ENCODE measurements at regions not wholly inside any gene's neighbourhood (a gene's known extent, or its start where the extent isn't known, plus 50 kb on each side); places are given as distances from the start of the nearest gene placed in this dataset.

- TF ChIP-seq ZNF449 (tag by site-specific recombination; IDR thresholded peaks at IDR 0.05) (no peak), ZNF394 (tag by site-specific recombination; IDR thresholded peaks at IDR 0.05; ENCODE audit: borderline replicate concordance) (no peak), ZNF248 (tag by site-specific recombination; IDR thresholded peaks at IDR 0.05) (no peak), ZNF132 (tag by site-specific recombination; IDR thresholded peaks at IDR 0.05; ENCODE audit: borderline replicate concordance) (no peak), ZNF707 (tag by site-specific recombination; IDR thresholded peaks at IDR 0.05) (no peak), FEZF1 (tag by site-specific recombination; IDR thresholded peaks at IDR 0.05) (no peak), ZNF501 (tag by site-specific recombination; IDR thresholded peaks at IDR 0.05) (no peak), ZNF350 (tag by site-specific recombination; IDR thresholded peaks at IDR 0.05) (no peak), ZNF121 (tag by site-specific recombination; IDR thresholded peaks at IDR 0.05) (no peak), ZBTB48 (tag by site-specific recombination; IDR thresholded peaks at IDR 0.05) (no peak), YY1 (tag by site-specific recombination; IDR thresholded peaks at IDR 0.05) (no peak), ZNF366 (tag by site-specific recombination; conservative IDR thresholded peaks at IDR 0.05) (no peak), PRDM6 (tag by site-specific recombination; IDR thresholded peaks at IDR 0.05) (no peak), ZXDB (tag by site-specific recombination; IDR thresholded peaks at IDR 0.05) (no peak), ZNF214 (tag by site-specific recombination; IDR thresholded peaks at IDR 0.05; ENCODE audit: borderline replicate concordance) (no peak), ZNF18 (tag by site-specific recombination; IDR thresholded peaks at IDR 0.05) (no peak), ZNF658 (tag by site-specific recombination; IDR thresholded peaks at IDR 0.05) (no peak)
- TF ChIP-seq, protein P1, sequence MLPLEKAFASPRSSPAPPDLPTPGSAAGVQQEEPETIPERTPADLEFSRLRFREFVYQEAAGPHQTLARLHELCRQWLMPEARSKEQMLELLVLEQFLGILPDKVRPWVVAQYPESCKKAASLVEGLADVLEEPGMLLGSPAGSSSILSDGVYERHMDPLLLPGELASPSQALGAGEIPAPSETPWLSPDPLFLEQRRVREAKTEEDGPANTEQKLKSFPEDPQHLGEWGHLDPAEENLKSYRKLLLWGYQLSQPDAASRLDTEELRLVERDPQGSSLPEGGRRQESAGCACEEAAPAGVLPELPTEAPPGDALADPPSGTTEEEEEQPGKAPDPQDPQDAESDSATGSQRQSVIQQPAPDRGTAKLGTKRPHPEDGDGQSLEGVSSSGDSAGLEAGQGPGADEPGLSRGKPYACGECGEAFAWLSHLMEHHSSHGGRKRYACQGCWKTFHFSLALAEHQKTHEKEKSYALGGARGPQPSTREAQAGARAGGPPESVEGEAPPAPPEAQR (tag by site-specific recombination; IDR thresholded peaks at IDR 0.05): no peak
- H3K36me3 ChIP-seq (ENCODE audit: control insufficient read depth in 2 of 2, insufficient read depth in 1 of 2, low read length in 2 of 2): no peaks in the 10 kb centered on the region
- CTCF ChIA-PET: interaction anchor here (0.6 kb wide), 1 partner anchor 25 kb away, joined by 4 read pairs; no protein-coding TSS in a partner anchor
- no peak overlapping the region for H3K27ac ChIP-seq (ENCODE audit: extremely low read depth, low read depth, low read length)
- H3K9me3 ChIP-seq (ENCODE audit: control insufficient read depth, insufficient read depth, low read depth, low read length): no peaks in the 10 kb centered on the region
- POLR2A ChIA-PET: no interaction called here
- peaks cover 4% of the 10 kb centered on the region; the same call in 1 of the 2 replicates for H3K4me1 ChIP-seq (ENCODE audit: control insufficient read depth, insufficient read depth, low read length)
- no peak overlapping the region for H3K4me3 ChIP-seq (ENCODE audit: low read depth, low read length)
These were observed 177.7 kb downstream of the GNAT3 start for GRCh38 chr7:80334196-80334595.

DNA sequence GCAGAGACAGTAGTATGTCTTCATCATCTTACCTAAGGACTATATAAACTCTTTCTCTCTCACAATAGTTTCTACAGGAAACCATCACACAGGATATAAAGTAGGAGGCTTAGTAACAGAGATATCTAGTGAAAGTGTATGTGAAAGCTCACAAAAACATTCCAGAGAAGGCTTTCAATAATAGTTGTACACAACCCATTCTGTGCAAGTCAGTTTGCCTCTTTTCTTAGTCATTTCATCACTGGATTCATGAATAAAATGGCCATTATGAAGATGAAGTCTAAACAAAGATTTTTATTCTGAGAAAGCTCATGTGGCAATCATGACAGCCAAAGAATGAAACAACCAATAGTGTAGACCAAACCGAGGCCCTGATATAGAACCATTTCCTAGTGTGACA is 178.8 kb downstream of the GNAT3 start:
- ChIA-PET POLR2A (no interaction called here), CTCF (no interaction called here)
- no peaks in the 10 kb centered on the region for H3K36me3 ChIP-seq (ENCODE audit: control insufficient read depth in 2 of 2, insufficient read depth in 1 of 2, low read length in 2 of 2)
- H3K27ac ChIP-seq (ENCODE audit: extremely low read depth, low read depth, low read length): no peak overlapping the region
- peaks cover 4% of the 10 kb centered on the region; the same call in 1 of the 2 replicates for H3K4me1 ChIP-seq (ENCODE audit: control insufficient read depth, insufficient read depth, low read length)
- H3K4me3 ChIP-seq (ENCODE audit: low read depth, low read length): no peak overlapping the region
- H3K9me3 ChIP-seq (ENCODE audit: control insufficient read depth, insufficient read depth, low read depth, low read length): no peaks in the 10 kb centered on the region
- no peak for TF ChIP-seq ZNF837 (tag by site-specific recombination; IDR thresholded peaks at IDR 0.05)
- no peak for TF ChIP-seq ATF2 (tag by site-specific recombination; IDR thresholded peaks at IDR 0.05; ENCODE audit: low read depth)
- no peak for TF ChIP-seq ZNF610 (tag by site-specific recombination; IDR thresholded peaks at IDR 0.05; ENCODE audit: borderline replicate concordance)
- no peak for TF ChIP-seq ZNF701 (tag by site-specific recombination; IDR thresholded peaks at IDR 0.05)
- no peak for TF ChIP-seq ZNF544 (tag by site-specific recombination; IDR thresholded peaks at IDR 0.05)
- TF ChIP-seq ZNF366 (tag by site-specific recombination; conservative IDR thresholded peaks at IDR 0.05): no peak
- no peak for TF ChIP-seq ZNF214 (tag by site-specific recombination; IDR thresholded peaks at IDR 0.05; ENCODE audit: borderline replicate concordance)
- no peak for TF ChIP-seq GLI2 (tag by site-specific recombination; IDR thresholded peaks at IDR 0.05; ENCODE audit: borderline replicate concordance, low read depth)
- TF ChIP-seq ZNF600 (tag by site-specific recombination; IDR thresholded peaks at IDR 0.05): no peak
- TF ChIP-seq ZNF274 (IDR thresholded peaks at IDR 0.05; ENCODE audit: low read length): no peak
- TF ChIP-seq ZNF274 (tag by site-specific recombination; IDR thresholded peaks at IDR 0.05; ENCODE audit: borderline replicate concordance): no peak
- TF ChIP-seq ZNF776 (tag by site-specific recombination; IDR thresholded peaks at IDR 0.05; ENCODE audit: borderline replicate concordance): no peak

Data from HEK293 (cell line).